CD4-positive, alpha-beta T cell (primary cell): ENCODE measurements at regions not wholly inside any gene's neighbourhood (a gene's known extent, or its start where the extent isn't known, plus 50 kb on each side); places are given as distances from the start of the nearest gene placed in this dataset.

Experiments
- ATAC-seq: fragments of 200-7000 bp; cut with Tn5 transposase; one replicate; pipeline ENCODE4 v1.10.0; 2022; ENCODE audit warnings: mild to moderate bottlenecking; ENCODE audit not compliant: poor library complexity
- CTCF ChIA-PET: fragments of 350-600 bp; sonication (Branson Sonifier 250); formaldehyde crosslinking; loops from one replicate; lab custom pipeline; 2021; ENCODE audit warnings: antibody characterized with exemption, inconsistent platforms; lab: Charles Lee
- POLR2A ChIA-PET: fragments of 350-600 bp; sonication (Branson Sonifier 250); formaldehyde crosslinking; loops from one replicate; lab custom pipeline; 2021; ENCODE audit warnings: antibody characterized with exemption, inconsistent platforms; lab: Charles Lee
- DNase-seq, 14 experiments: peaks; one replicate each; pipeline ENCODE4 v3.0.0-alpha.2; 2013 to 2020; ENCODE audit warnings: mixed read lengths in 2 of 14
- H3K27ac ChIP-seq, 2 donors: one replicate each; pipeline versions ENCODE4 v1.5.1 to v1.7.0; 2013; ENCODE audit warnings: low read length in 2 of 2, low read depth in 1 of 2, mild to moderate bottlenecking in 1 of 2
- H3K27me3 ChIP-seq, 2 experiments: 1 replicate in 1 of 2; 2 replicates in 1 of 2; pipeline versions ENCODE4 v1.6.1 to v1.7.0; 2013; ENCODE audit warnings: low read length in 2 of 2, control low read depth in 1 of 2, mild to moderate bottlenecking in 1 of 2, moderate library complexity in 1 of 2; ENCODE audit not compliant: insufficient read depth in 2 of 2, control insufficient read depth in 1 of 2
- H3K36me3 ChIP-seq: one replicate; pipeline ENCODE4 v1.6.1; 2013; ENCODE audit warnings: low read length, control low read depth; ENCODE audit not compliant: insufficient read depth
- H3K4me1 ChIP-seq: one replicate; pipeline ENCODE4 v1.6.1; 2013; ENCODE audit warnings: low read length, control low read depth; ENCODE audit not compliant: insufficient read depth
- H3K4me3 ChIP-seq: one replicate; pipeline ENCODE4 v1.5.1; 2013; ENCODE audit warnings: mild to moderate bottlenecking, low read length, moderate library complexity
- H3K9me3 ChIP-seq, 2 experiments: 1 replicate in 1 of 2; 2 replicates in 1 of 2; pipeline versions ENCODE4 v1.6.1 to v1.7.0; 2013; ENCODE audit warnings: low read length in 2 of 2, mild to moderate bottlenecking in 2 of 2, control low read depth in 1 of 2, moderate library complexity in 1 of 2; ENCODE audit not compliant: control insufficient read depth in 1 of 2, insufficient read depth in 1 of 2
- H3K27ac Mint-ChIP-seq: one replicate; pipeline ENCODE4 v1.8.0; 2020; ENCODE audit warnings: mixed read lengths
- H3K27me3 Mint-ChIP-seq: one replicate; pipeline ENCODE4 v1.8.0; 2021; ENCODE audit warnings: mixed read lengths
- H3K36me3 Mint-ChIP-seq: one replicate; pipeline ENCODE4 v1.8.0; 2021; ENCODE audit warnings: low read depth, mixed read lengths
- H3K4me1 Mint-ChIP-seq: one replicate; pipeline ENCODE4 v1.8.0; 2021; ENCODE audit warnings: low read depth, mixed read lengths
- H3K4me3 Mint-ChIP-seq: one replicate; pipeline ENCODE4 v1.8.0; 2020; ENCODE audit warnings: mild to moderate bottlenecking, mixed read lengths
- H3K9me3 Mint-ChIP-seq: one replicate; pipeline ENCODE4 v1.8.0; 2020; ENCODE audit warnings: mixed read lengths
- CTCF ChIP-seq: fragments of 200-600 bp; IDR thresholded peaks from one replicate; pipeline ENCODE4 v1.8.0; 2022; ENCODE audit warnings: antibody characterized with exemption, mild to moderate bottlenecking
- intact Hi-C, 2 experiments: fragments of 100-400 bp; cut with DNase I in 1 of 2; cut with micrococcal nuclease in 1 of 2; formaldehyde crosslinking; loops; one replicate each; pipeline versions ENCODE4 v1.15.1 to v1.9.0; 2023 to 2025; cut with DNase I, micrococcal nuclease

DNA sequence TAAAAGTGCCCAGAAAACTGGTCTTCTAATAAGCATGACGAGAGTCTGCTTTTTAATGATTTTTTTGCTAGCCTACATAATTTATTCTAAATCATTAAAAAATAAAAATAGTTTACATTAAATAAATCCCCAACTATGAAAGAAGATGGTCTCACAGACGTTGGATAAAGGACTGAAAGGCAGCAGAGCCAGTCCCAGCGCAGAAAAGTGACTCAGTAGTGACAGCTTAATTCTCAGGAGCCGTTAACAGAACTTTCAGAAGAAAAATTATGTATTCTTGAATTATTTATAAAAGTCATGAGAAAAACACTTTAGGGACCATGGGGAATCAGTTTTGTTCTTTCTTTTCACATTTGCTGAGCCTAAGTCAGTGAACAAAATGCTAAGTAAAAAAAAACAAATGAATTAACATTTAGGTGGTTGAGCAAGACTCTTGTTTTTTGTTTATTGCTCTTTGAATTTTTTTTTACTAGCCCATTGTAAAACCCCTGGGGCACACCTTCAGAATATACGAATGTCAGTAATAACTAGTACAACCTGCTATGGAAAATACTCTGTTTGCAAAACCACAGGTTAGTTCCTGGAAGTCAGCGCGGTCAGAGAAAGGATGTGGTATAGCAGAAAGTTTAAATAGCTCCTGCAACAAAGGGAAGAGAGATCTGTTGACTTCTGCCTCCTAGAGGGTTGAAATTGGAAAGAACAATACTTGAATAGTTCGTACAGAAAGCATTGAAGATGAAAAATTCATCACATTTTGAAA is 50.4 kb upstream of the CCDC160 start:
- no peaks in the 10 kb centered on the region for H3K9me3 ChIP-seq
- peak in 12 of 14 experiments; percentile 8 to 86 (median 42) for DNase-seq
- Mint-ChIP-seq H3K36me3 (no peaks in the 10 kb centered on the region), H3K27me3 (peaks cover 14% of the 10 kb centered on the region), H3K9me3 (no peaks in the 10 kb centered on the region), H3K27ac (peak overlapping the region; percentile 22), H3K4me3 (peak overlapping the region; percentile 72), H3K4me1 (peaks cover 37% of the 10 kb centered on the region)
- peak; percentile 92 for ATAC-seq
- POLR2A ChIA-PET = interaction anchor here (0.7 to 2.4 kb wide), 2 partner anchors 9 to 14 kb away, joined by 3 to 13 read pairs; no protein-coding TSS in a partner anchor
- no peak overlapping the region for H3K27ac ChIP-seq
- intact Hi-C loops = loop anchor here (2.0 to 5.0 kb wide), 2 partner anchors 394 kb away; no protein-coding TSS in a partner anchor
- TF ChIP-seq CTCF = peak; percentile 25
- CTCF ChIA-PET = no interaction called here
- no peaks in the 10 kb centered on the region for H3K27me3 ChIP-seq
- H3K36me3 ChIP-seq = no peaks in the 10 kb centered on the region
- no peak overlapping the region for H3K4me3 ChIP-seq
- peaks cover 19% of the 10 kb centered on the region for H3K4me1 ChIP-seq
